Loucy (cell line): ENCODE measurements at regions not wholly inside any gene's neighbourhood (a gene's known extent, or its start where the extent isn't known, plus 50 kb on each side); places are given as distances from the start of the nearest gene placed in this dataset.

ENCODE experiments used
- H2AFZ ChIP-seq: fragments of 200-600 bp; sonication (generic); 2 replicates; pipeline ENCODE4 v1.6.0; 2016; ENCODE audit warnings: antibody characterized with exemption, mild to moderate bottlenecking, low read length, moderate library complexity
- H3F3A ChIP-seq: fragments of 200-600 bp; 2 replicates; pipeline ENCODE4 v1.6.0; 2016; ENCODE audit warnings: antibody characterized with exemption, low read depth, mild to moderate bottlenecking
- H3K27me3 ChIP-seq: fragments of 200-600 bp; sonication (generic); 2 replicates; pipeline ENCODE4 v1.6.1; 2014; ENCODE audit warnings: low read length, mild to moderate bottlenecking; ENCODE audit not compliant: insufficient read depth, poor library complexity, severe bottlenecking
- H3K36me3 ChIP-seq: fragments of 200-600 bp; sonication (generic); 2 replicates; pipeline ENCODE4 v1.6.1; 2016; ENCODE audit warnings: low read length; ENCODE audit not compliant: insufficient read depth
- H3K4me1 ChIP-seq: fragments of 200-600 bp; sonication (generic); 2 replicates; pipeline ENCODE4 v1.5.1; 2014; ENCODE audit warnings: low read length, mild to moderate bottlenecking; ENCODE audit not compliant: insufficient read depth, poor library complexity, severe bottlenecking
- H3K4me2 ChIP-seq: fragments of 200-600 bp; sonication (generic); 2 replicates; pipeline ENCODE4 v1.6.0; 2014; ENCODE audit warnings: antibody characterized with exemption, low read length, low read depth, mild to moderate bottlenecking; ENCODE audit not compliant: poor library complexity, severe bottlenecking
- H3K4me3 ChIP-seq: fragments of 200-600 bp; sonication (generic); 2 replicates; pipeline ENCODE4 v1.5.1; 2014; ENCODE audit warnings: low read length, mild to moderate bottlenecking, mixed read lengths; ENCODE audit not compliant: poor library complexity, severe bottlenecking
- H3K79me2 ChIP-seq: fragments of 200-600 bp; sonication (generic); 2 replicates; pipeline ENCODE4 v1.6.1; 2014; ENCODE audit warnings: low read length; ENCODE audit not compliant: insufficient read depth
- H3K9ac ChIP-seq: fragments of 200-600 bp; sonication (generic); 2 replicates; pipeline ENCODE4 v1.6.0; 2014; ENCODE audit warnings: mild to moderate bottlenecking, low read depth, low read length, moderate library complexity; ENCODE audit not compliant: poor library complexity, severe bottlenecking
- H3K9me2 ChIP-seq: fragments of 200-600 bp; sonication (generic); replicated peaks from 2 replicates; pipeline ENCODE4 v1.6.1; 2016; ENCODE audit warnings: low read depth, low read length, mixed read lengths
- H3K9me3 ChIP-seq: fragments of 200-600 bp; sonication (generic); 2 replicates; pipeline ENCODE4 v1.6.1; 2014; ENCODE audit warnings: mild to moderate bottlenecking, antibody characterized with exemption, low read length, low read depth; ENCODE audit not compliant: insufficient read depth
- H4K20me1 ChIP-seq: fragments of 200-600 bp; sonication (generic); 2 replicates; pipeline ENCODE4 v1.6.0; 2014; ENCODE audit warnings: antibody characterized with exemption, low read length, mild to moderate bottlenecking; ENCODE audit not compliant: insufficient read depth, poor library complexity, severe bottlenecking
- CTCF ChIP-seq: fragments of 200-600 bp; sonication (generic); conservative IDR thresholded peaks from 2 replicates; pipeline ENCODE4 v1.5.1; 2014; ENCODE audit warnings: mild to moderate bottlenecking, antibody characterized with exemption, low read length
- EZH2phosphoT487 ChIP-seq: fragments of 200-600 bp; IDR thresholded peaks from 2 replicates; pipeline ENCODE4 v1.6.1; 2018; ENCODE audit warnings: antibody characterized with exemption, mild to moderate bottlenecking, moderate library complexity, borderline replicate concordance

- Histone ChIP-seq H4K20me1 (no peaks in the 10 kb centered on the region), H3K9me2 (no peaks in the 10 kb centered on the region), H3F3A (peaks cover 17% of the 10 kb centered on the region; the same call in 1 of the 2 replicates), H3K4me2 (peak overlapping the region; percentile 87), H3K4me3 (peak overlapping the region; percentile 73), H2AFZ (no peak overlapping the region), H3K9ac (peak overlapping the region; percentile 95), H3K4me1 (peaks cover 78% of the 10 kb centered on the region), H3K9me3 (no peaks in the 10 kb centered on the region), H3K79me2 (peaks cover 26% of the 10 kb centered on the region), H3K27me3 (no peaks in the 10 kb centered on the region), H3K36me3 (no peaks in the 10 kb centered on the region)
- TF ChIP-seq CTCF (no peak), EZH2phosphoT487 (no peak)
These were observed 76.3 kb upstream of the CUX1 start for GRCh38 chr7:101740981-101741725.

GRCh38 chr7:101743241-101743994, 74.0 kb upstream of the CUX1 start:
- H3K4me2 ChIP-seq, result peak overlapping the region; percentile 87
- H3K4me3 ChIP-seq, result peak overlapping the region; percentile 73
- H3K27me3 ChIP-seq, result no peaks in the 10 kb centered on the region
- H3K9ac ChIP-seq, result peak overlapping the region; percentile 95
- peak; percentile 64 for TF ChIP-seq CTCF
- no peak for TF ChIP-seq EZH2phosphoT487
- no peaks in the 10 kb centered on the region for H3K36me3 ChIP-seq
- peaks cover 26% of the 10 kb centered on the region for H3K79me2 ChIP-seq
- peaks cover 17% of the 10 kb centered on the region; the same call in 1 of the 2 replicates for H3F3A ChIP-seq
- H3K4me1 ChIP-seq, result peaks cover 68% of the 10 kb centered on the region
- no peaks in the 10 kb centered on the region for H4K20me1 ChIP-seq
- no peaks in the 10 kb centered on the region for H3K9me3 ChIP-seq
- peak overlapping the region; percentile 73 for H2AFZ ChIP-seq
- H3K9me2 ChIP-seq, result no peaks in the 10 kb centered on the region

GRCh38 chr7:101743995-101744360, 73.4 kb upstream of the CUX1 start:
- Histone ChIP-seq H3K4me2 (peak overlapping the region; percentile 87), H3K9ac (peak overlapping the region; percentile 95), H3K4me1 (peaks cover 67% of the 10 kb centered on the region), H4K20me1 (no peaks in the 10 kb centered on the region), H3F3A (peaks cover 17% of the 10 kb centered on the region; the same call in 1 of the 2 replicates), H3K4me3 (peak overlapping the region; percentile 73), H3K36me3 (no peaks in the 10 kb centered on the region), H3K9me2 (no peaks in the 10 kb centered on the region), H2AFZ (peak overlapping the region; percentile 60; the same call in 1 of the 2 replicates), H3K27me3 (no peaks in the 10 kb centered on the region), H3K9me3 (no peaks in the 10 kb centered on the region), H3K79me2 (peaks cover 26% of the 10 kb centered on the region)
- TF ChIP-seq EZH2phosphoT487 (no peak), CTCF (no peak)
